ENCODE measurements at regions not wholly inside any gene's neighbourhood (a gene's known extent, or its start where the extent isn't known, plus 50 kb on each side); places are given as distances from the start of the nearest gene placed in this dataset.

- TF ChIP-seq CTCF (IDR thresholded peaks at IDR 0.05) (no peak), POLR2A (IDR thresholded peaks at IDR 0.05) (no peak)
These were observed 73.9 kb downstream of the PRLHR start for GRCh38 chr10:118521415-118522117.

All from heart left ventricle (tissue), 13 donors.